Body of pancreas (tissue), 4 donors: ENCODE measurements at regions not wholly inside any gene's neighbourhood (a gene's known extent, or its start where the extent isn't known, plus 50 kb on each side); places are given as distances from the start of the nearest gene placed in this dataset.

Source experiments
- POLR2A ChIP-seq, 3 donors: fragments of 450-650 bp; IDR thresholded peaks; one replicate each; pipeline ENCODE4 v1.6.1; 2016; ENCODE audit warnings: antibody characterized with exemption in 3 of 3, mild to moderate bottlenecking in 2 of 3
- TF ChIP-seq, protein P1 (sequence below), 7 experiments: fragments of 450-650 bp in 4 of 7; fragments of 200-600 bp in 3 of 7; sonication (generic) in 3 of 7; IDR thresholded peaks; one replicate each; pipeline ENCODE4 v1.5.1; 2016 to 2019; ENCODE audit warnings: antibody characterized with exemption in 7 of 7

DNA sequence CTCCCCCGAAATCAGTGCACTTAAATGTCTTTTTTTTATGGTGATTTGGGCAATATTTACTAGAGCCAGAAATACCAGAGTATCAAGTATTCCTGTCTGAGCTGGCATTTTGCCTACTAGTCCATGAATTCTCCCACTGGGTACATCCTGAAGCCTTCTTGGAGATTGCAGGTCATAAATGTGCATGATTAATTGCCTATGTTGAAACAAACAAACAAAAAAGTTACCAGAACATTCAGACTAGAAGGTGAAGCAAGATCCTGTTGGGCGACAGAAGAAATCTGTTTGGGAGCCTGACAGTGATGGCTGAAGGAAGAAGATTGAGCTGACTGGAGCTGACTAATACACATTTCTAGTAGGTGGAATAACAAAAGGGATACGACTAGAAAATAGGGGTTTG lies 127.4 kb upstream of the NRIP1 start:
- TF ChIP-seq, protein P1, sequence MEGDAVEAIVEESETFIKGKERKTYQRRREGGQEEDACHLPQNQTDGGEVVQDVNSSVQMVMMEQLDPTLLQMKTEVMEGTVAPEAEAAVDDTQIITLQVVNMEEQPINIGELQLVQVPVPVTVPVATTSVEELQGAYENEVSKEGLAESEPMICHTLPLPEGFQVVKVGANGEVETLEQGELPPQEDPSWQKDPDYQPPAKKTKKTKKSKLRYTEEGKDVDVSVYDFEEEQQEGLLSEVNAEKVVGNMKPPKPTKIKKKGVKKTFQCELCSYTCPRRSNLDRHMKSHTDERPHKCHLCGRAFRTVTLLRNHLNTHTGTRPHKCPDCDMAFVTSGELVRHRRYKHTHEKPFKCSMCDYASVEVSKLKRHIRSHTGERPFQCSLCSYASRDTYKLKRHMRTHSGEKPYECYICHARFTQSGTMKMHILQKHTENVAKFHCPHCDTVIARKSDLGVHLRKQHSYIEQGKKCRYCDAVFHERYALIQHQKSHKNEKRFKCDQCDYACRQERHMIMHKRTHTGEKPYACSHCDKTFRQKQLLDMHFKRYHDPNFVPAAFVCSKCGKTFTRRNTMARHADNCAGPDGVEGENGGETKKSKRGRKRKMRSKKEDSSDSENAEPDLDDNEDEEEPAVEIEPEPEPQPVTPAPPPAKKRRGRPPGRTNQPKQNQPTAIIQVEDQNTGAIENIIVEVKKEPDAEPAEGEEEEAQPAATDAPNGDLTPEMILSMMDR (IDR thresholded peaks at IDR 0.05) = no peak
- TF ChIP-seq POLR2A (IDR thresholded peaks at IDR 0.05) = no peak
